Activated naive CD4-positive, alpha-beta T cell treated with anti-CD3 and anti-CD28 coated beads for 36 hours (primary cell): ENCODE measurements at regions not wholly inside any gene's neighbourhood (a gene's known extent, or its start where the extent isn't known, plus 50 kb on each side); places are given as distances from the start of the nearest gene placed in this dataset.

Experiments
- CTCF ChIA-PET: fragments of 350-600 bp; sonication (Branson Sonifier 250); formaldehyde crosslinking; loops from one replicate; lab custom pipeline; 2021; ENCODE audit warnings: antibody characterized with exemption; lab: Charles Lee
- DNase-seq: peaks from one replicate; pipeline ENCODE4 v3.0.0-alpha.2; 2020
- H3K27ac Mint-ChIP-seq: one replicate; pipeline ENCODE4 v1.8.0; 2021; ENCODE audit warnings: mild to moderate bottlenecking, mixed read lengths
- H3K27me3 Mint-ChIP-seq: one replicate; pipeline ENCODE4 v1.8.0; 2021; ENCODE audit warnings: low read depth, mixed read lengths
- H3K36me3 Mint-ChIP-seq: one replicate; pipeline ENCODE4 v1.8.0; 2021; ENCODE audit warnings: low read depth, mixed read lengths
- H3K4me1 Mint-ChIP-seq: one replicate; pipeline ENCODE4 v1.8.0; 2021; ENCODE audit warnings: low read depth, mixed read lengths
- H3K4me3 Mint-ChIP-seq: one replicate; pipeline ENCODE4 v1.8.0; 2021; ENCODE audit warnings: mild to moderate bottlenecking, moderate library complexity, mixed read lengths
- H3K9me3 Mint-ChIP-seq: one replicate; pipeline ENCODE4 v1.8.0; 2021; ENCODE audit warnings: mixed read lengths
- intact Hi-C: fragments of 100-400 bp; cut with micrococcal nuclease; formaldehyde crosslinking; loops from one replicate; pipeline ENCODE4 v1.15.1; 2023

DNA sequence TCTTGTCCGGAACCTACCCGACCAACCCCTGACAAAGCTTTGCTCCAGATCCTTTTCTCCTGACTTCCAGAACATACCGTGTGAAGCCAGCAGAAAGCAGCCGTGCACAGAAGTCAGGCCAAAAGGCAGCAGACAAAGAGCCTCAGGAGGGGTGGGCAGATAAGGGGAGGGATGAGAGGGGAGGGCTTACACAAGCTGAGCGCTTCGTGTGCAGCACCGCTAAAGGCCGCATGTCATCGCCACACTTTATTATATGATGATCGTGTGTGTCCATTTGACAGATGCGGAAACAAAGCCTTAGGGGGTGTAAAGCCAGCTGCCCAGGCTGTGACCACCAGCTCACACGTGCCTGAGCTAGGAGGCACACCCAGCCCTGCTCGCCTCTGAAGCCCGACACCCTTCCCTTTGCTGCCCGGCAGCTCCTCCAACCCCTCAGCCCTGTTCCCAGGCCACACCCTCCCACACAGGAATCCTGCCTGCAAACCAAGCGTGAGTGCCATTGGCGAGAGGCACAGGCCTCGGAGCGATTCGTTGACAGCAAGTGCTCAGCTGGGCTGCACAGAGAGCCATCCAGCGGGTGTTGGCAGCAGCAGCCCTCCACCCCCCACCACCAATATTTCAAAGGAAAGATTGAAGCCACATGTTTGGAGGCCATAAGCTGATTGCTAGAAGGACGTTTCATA lies 170.5 kb upstream of the SMIM23 start:
- Mint-ChIP-seq H3K4me3 (no peak overlapping the region), H3K27me3 (peaks cover 6% of the 10 kb centered on the region), H3K27ac (no peak overlapping the region), H3K4me1 (no peaks in the 10 kb centered on the region), H3K9me3 (no peaks in the 10 kb centered on the region), H3K36me3 (no peaks in the 10 kb centered on the region)
- CTCF ChIA-PET = interaction anchor here (1.4 kb wide), 1 partner anchor 9 kb away, joined by 4 read pairs; no protein-coding TSS in a partner anchor
- intact Hi-C loops = no loop called here
- DNase-seq = no peak

DNA sequence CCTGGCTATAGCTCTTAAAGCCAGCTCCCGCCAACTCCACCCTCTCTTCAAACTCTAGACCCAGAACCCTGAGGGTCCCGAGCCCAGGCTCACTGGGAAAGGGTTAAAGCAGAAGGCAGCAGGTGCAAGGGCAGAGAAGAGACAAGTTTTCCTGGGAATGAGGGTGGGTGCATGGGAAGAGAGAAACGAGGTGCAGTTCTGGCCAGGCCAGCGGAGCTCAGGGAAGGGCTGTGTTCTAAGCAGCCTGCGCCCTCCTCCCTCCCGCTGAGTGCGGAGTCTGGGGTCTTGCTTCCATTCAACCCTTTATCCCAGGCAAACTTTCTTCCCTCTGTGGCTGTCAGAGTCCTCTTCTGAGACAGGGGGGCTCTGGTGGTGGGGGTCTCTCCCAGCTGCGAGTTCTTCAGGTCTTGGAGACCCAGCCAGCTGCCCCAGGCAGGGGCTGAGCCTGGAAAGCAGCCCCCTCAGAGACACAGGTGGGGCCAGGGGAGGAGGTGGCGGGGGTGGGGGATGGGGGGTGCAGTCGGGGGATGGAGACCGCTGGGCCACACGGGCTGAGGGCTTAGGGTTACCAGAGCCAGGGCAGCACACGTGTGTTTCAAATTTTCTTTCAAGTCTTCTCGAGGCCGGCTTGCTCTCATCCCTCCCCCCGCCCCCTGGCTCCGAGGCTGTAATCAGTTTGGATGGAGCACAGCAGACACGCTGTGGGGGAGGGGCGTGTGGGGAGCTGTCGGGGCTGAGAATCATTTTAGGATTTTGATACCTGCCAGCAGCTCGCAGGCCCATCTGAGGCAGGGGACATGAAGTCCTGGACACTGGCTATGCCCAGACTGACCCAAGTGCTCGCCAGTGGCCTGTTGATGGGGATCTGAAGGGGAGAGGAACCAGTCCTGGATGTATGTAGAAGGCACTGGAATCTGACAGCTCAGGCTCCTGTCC lies 169.6 kb upstream of the SMIM23 start:
- no peak overlapping the region for H3K27ac Mint-ChIP-seq
- no peaks in the 10 kb centered on the region for H3K36me3 Mint-ChIP-seq
- no peaks in the 10 kb centered on the region for H3K4me1 Mint-ChIP-seq
- H3K4me3 Mint-ChIP-seq = no peak overlapping the region
- DNase-seq = no peak
- no peaks in the 10 kb centered on the region for H3K9me3 Mint-ChIP-seq
- CTCF ChIA-PET = interaction anchor here (0.6 to 1.4 kb wide), 3 partner anchors 8 to 640 kb away, joined by 3 to 4 read pairs (median 4); no protein-coding TSS in a partner anchor
- intact Hi-C loops = no loop called here
- peaks cover 5% of the 10 kb centered on the region for H3K27me3 Mint-ChIP-seq

DNA sequence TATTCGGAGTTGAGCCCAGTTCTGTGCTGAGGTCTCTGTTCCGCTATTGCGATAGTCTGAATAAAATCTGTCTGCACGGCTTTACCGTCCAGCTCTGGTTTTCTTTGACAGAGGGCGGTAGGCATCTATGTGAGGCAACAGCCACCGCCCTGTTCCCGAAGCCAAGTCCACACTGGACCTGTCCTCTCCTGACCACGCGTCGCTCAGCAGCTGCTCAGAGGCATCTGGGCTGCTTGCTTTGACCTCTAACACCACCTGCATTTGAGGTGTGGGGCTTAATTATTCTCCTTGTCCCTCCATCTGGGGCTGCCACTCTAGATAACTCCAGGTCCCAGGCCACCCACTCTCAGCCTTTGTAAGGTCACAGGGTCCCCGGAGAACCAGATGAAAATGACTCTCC lies 168.4 kb upstream of the SMIM23 start:
- no peak overlapping the region for H3K4me3 Mint-ChIP-seq
- no peak for DNase-seq
- intact Hi-C loops = no loop called here
- no peaks in the 10 kb centered on the region for H3K4me1 Mint-ChIP-seq
- H3K27me3 Mint-ChIP-seq = peaks cover 5% of the 10 kb centered on the region
- CTCF ChIA-PET = no interaction called here
- no peaks in the 10 kb centered on the region for H3K9me3 Mint-ChIP-seq
- no peaks in the 10 kb centered on the region for H3K36me3 Mint-ChIP-seq
- no peak overlapping the region for H3K27ac Mint-ChIP-seq

DNA sequence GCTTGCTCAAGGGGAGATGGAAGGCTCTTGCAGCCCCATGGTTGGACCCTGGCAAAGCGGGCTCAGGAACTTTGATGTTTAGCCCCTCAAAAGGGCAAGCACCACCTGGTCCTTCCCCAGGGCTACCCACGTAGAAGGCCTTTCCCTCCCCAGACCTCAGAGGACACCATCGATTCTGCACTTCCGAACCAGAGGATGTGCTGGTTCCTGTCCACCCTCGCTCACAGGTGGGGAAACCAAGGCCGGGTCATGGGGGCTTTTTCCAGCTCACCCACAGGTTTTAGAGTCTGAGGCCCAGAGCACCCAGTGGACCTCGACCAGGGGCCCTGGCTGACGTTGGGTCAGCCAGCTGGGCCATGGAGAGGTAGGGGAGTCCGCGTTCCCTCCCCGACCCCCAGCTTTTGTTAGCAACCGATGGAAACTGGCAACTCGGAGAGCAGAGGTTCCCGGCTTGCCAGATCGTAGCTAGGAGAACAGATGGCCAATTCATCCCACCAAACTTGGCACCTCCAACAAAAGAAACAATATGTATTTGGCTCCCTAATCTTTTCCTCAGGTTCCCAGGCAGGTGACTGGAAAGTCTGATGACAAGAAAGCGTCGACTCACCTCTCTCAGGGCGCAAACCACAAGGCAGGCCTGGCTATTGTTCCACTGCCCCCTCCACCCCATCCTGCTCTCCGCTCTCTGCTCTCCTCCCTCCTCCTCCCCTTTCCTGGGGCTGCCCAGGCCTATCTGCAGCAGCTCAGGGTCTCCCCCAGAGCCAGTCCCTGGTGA lies 167.6 kb upstream of the SMIM23 start:
- H3K27ac Mint-ChIP-seq = no peak overlapping the region
- no peak overlapping the region for H3K4me3 Mint-ChIP-seq
- H3K4me1 Mint-ChIP-seq = no peaks in the 10 kb centered on the region
- DNase-seq = no peak
- CTCF ChIA-PET = no interaction called here
- peaks cover 6% of the 10 kb centered on the region for H3K27me3 Mint-ChIP-seq
- intact Hi-C loops = no loop called here
- no peaks in the 10 kb centered on the region for H3K36me3 Mint-ChIP-seq
- no peaks in the 10 kb centered on the region for H3K9me3 Mint-ChIP-seq

DNA sequence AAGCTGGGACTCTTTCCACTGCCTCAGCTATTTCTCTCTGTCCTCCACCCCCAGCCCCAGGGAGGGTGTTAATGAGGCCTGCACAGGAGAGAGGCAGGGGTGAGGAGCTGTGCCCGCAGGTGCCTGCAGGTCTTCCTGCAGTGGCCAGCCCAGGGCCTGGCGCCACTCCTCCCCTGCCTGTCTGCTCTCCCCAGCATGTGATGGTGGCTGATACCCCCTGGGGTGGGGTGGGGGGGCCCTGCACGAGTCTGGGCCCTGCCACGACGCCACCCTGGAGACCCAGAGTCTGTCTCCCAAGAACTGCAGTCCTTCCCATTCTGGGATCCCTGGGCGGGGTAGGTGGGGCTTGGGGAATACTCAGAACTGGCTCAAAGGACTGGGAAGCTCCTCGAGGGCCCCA lies 166.4 kb upstream of the SMIM23 start:
- Mint-ChIP-seq H3K27me3 (peaks cover 2% of the 10 kb centered on the region), H3K27ac (no peak overlapping the region), H3K36me3 (no peaks in the 10 kb centered on the region), H3K4me3 (no peak overlapping the region), H3K9me3 (no peaks in the 10 kb centered on the region), H3K4me1 (no peaks in the 10 kb centered on the region)
- DNase-seq = no peak
- intact Hi-C loops = no loop called here
- CTCF ChIA-PET = no interaction called here

DNA sequence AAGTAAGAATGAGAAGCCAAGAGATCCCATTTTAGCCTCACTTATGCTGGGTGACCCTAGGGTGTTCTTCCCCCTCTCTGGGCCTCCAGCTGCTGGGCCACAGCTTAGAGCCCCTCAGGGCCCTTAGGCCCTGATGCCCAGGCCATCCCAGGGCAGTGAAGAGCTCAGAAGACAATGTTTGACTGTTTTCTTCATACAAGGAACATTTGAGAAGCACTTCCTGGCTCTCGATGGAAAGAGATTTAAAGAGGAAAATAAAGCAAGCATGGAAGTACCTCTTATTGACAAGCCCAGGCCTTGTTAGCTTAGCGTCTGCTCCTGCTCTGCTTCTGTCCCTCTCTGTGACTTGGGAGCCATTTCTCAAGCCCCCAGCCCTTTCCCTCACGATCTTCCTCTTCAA lies 165.9 kb upstream of the SMIM23 start:
- intact Hi-C loops = loop anchor here (10.0 kb wide), 1 partner anchor 415 kb away; no protein-coding TSS in a partner anchor
- CTCF ChIA-PET = no interaction called here
- H3K4me3 Mint-ChIP-seq = no peak overlapping the region
- H3K4me1 Mint-ChIP-seq = no peaks in the 10 kb centered on the region
- H3K27me3 Mint-ChIP-seq = peaks cover 2% of the 10 kb centered on the region
- no peaks in the 10 kb centered on the region for H3K36me3 Mint-ChIP-seq
- no peaks in the 10 kb centered on the region for H3K9me3 Mint-ChIP-seq
- no peak for DNase-seq
- no peak overlapping the region for H3K27ac Mint-ChIP-seq

DNA sequence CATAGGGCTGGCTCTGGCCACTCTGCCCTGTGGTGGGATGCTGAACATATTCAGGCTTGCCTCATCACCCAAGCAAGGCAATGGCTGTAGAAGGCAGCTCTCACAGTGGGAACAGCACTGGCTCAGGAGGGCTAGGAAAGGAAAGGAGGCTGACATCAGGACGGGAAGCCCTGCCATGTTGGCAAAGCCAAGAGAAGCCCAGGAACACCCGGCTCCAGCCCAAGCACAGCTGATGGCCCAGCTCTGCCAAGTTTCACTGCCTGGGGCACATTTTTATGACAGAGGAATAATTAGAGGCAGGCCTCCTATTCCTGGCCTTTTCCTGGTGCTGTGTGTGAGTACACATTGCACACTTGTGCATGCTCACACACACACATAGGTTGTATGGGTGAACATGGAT lies 163.6 kb upstream of the SMIM23 start:
- CTCF ChIA-PET = no interaction called here
- H3K4me1 Mint-ChIP-seq = no peaks in the 10 kb centered on the region
- peaks cover 2% of the 10 kb centered on the region for H3K27me3 Mint-ChIP-seq
- H3K27ac Mint-ChIP-seq = no peak overlapping the region
- no peak overlapping the region for H3K4me3 Mint-ChIP-seq
- no peaks in the 10 kb centered on the region for H3K36me3 Mint-ChIP-seq
- intact Hi-C loops = loop anchor here (10.0 kb wide), 1 partner anchor 413 kb away; no protein-coding TSS in a partner anchor
- H3K9me3 Mint-ChIP-seq = no peaks in the 10 kb centered on the region
- no peak for DNase-seq

DNA sequence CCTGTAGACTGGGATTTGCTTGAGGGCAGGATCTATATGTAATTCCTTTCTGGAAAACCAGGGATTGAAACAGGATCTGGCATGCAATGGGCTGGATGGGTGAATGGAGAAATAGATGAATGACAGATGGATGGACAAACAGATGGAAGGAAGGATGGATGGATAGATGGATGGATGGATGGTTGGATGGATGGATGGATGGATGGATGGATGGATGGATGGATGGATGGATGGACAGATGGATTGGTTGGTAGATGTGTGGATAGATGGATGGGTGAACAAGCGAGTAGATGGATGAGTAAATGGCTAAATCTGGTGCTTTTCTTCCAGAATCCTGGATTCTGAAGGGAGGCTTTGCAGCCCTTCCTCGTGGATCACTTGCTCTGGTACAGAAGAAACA lies 162.5 kb upstream of the SMIM23 start:
- intact Hi-C loops = loop anchor here (10.0 kb wide), 1 partner anchor 412 kb away; no protein-coding TSS in a partner anchor
- no peaks in the 10 kb centered on the region for H3K4me1 Mint-ChIP-seq
- no peaks in the 10 kb centered on the region for H3K36me3 Mint-ChIP-seq
- H3K9me3 Mint-ChIP-seq = no peaks in the 10 kb centered on the region
- CTCF ChIA-PET = no interaction called here
- no peak for DNase-seq
- no peak overlapping the region for H3K4me3 Mint-ChIP-seq
- H3K27ac Mint-ChIP-seq = no peak overlapping the region
- H3K27me3 Mint-ChIP-seq = peaks cover 4% of the 10 kb centered on the region

DNA sequence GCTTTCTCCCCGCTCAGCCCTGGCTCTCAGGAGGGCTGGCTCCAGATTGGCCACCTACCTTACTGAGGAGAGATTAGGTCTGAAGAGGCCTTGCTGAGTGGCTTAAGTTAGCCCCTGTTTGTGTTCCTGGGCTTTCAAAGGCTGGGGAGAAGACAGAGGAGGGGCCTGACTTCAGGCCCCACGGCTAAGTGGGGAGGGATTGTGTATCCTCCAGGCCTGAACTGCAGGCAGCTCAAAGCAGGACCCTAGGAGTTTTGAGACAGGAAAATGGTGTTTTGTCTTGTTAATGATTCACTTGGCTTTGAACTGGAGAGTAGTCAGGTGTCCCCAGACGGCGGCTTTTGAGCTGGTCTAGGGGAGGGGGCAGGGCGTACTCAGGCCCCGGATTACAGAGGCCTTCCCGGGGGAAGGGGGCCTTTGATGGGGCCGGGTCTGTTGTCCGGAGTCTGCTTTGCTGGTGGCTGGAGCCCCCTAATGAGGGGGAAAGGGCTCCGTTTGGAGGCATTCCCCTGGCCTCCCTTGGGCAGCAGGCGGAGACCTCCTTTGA lies 162.0 kb upstream of the SMIM23 start:
- no peaks in the 10 kb centered on the region for H3K4me1 Mint-ChIP-seq
- CTCF ChIA-PET = no interaction called here
- intact Hi-C loops = loop anchor here (10.0 kb wide), 1 partner anchor 411 kb away; no protein-coding TSS in a partner anchor
- peaks cover 10% of the 10 kb centered on the region for H3K27me3 Mint-ChIP-seq
- H3K27ac Mint-ChIP-seq = no peak overlapping the region
- H3K4me3 Mint-ChIP-seq = no peak overlapping the region
- H3K36me3 Mint-ChIP-seq = no peaks in the 10 kb centered on the region
- no peak for DNase-seq
- H3K9me3 Mint-ChIP-seq = no peaks in the 10 kb centered on the region

DNA sequence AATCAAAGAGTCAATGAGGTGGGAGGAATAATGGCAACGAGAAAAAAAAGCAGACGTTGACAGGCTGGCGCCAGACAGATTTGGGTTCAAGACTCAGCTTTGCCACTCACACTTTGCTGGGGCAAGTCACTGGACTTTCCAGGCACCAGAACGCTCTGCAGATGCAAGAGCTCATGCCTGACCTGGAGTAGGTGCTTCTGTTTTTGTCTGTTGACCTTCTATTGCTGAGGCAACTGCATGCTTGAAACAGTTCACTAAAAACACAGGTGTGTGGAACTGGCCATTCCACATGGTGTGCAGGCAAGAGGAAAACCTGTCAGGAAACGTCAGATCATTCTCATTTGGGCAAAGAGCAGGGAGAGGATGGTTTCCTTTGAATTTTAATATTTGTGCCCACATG lies 161.2 kb upstream of the SMIM23 start:
- H3K27me3 Mint-ChIP-seq = peaks cover 16% of the 10 kb centered on the region
- no peak for DNase-seq
- no peaks in the 10 kb centered on the region for H3K4me1 Mint-ChIP-seq
- no peaks in the 10 kb centered on the region for H3K36me3 Mint-ChIP-seq
- intact Hi-C loops = loop anchor here (10.0 kb wide), 1 partner anchor 410 kb away; no protein-coding TSS in a partner anchor
- CTCF ChIA-PET = no interaction called here
- H3K27ac Mint-ChIP-seq = no peak overlapping the region
- H3K4me3 Mint-ChIP-seq = no peak overlapping the region
- H3K9me3 Mint-ChIP-seq = no peaks in the 10 kb centered on the region

DNA sequence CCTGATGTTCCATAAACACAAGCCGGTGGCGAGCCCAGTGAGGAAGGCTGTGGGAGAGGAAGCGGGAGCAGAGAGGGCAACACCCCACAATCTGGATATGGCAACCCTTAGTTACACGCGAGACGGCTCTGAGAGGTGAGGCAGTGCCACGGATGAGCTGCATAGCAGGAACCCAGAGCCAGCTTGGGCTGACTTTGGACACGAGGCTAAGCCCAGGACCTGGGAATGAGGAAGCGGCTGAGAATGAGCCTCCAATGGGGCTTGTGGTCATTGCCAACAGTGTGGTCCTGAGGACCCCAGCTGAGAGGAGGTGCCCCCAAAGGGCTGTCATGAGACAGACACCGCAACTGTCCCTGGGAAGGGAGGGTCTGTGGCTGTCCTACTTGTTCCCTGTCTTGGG lies 160.0 kb upstream of the SMIM23 start:
- Mint-ChIP-seq H3K36me3 (no peaks in the 10 kb centered on the region), H3K27me3 (peaks cover 19% of the 10 kb centered on the region), H3K27ac (no peak overlapping the region), H3K9me3 (no peaks in the 10 kb centered on the region), H3K4me3 (no peak overlapping the region), H3K4me1 (no peaks in the 10 kb centered on the region)
- DNase-seq = no peak
- CTCF ChIA-PET = interaction anchor here (0.6 to 1.3 kb wide), 3 partner anchors 59 to 196 kb away, joined by 3 to 6 read pairs (median 3); no protein-coding TSS in a partner anchor
- intact Hi-C loops = loop anchor here (10.0 kb wide), 1 partner anchor 409 kb away; no protein-coding TSS in a partner anchor
